ENCODE measurements at regions not wholly inside any gene's neighbourhood (a gene's known extent, or its start where the extent isn't known, plus 50 kb on each side); places are given as distances from the start of the nearest gene placed in this dataset.
A peak's percentile ranks its signal among the peaks of the same experiment; 100 is the strongest.

GRCh38 chr1:232136136-232136535 lies 493.8 kb downstream of the SIPA1L2 start:
- TF ChIP-seq CTCF (conservative IDR thresholded peaks at IDR 0.05; ENCODE audit: low read depth, low read length) (no peak), EZH2 (IDR thresholded peaks at IDR 0.05; ENCODE audit: low read length, unreplicated experiment) (no peak), EZH2phosphoT487 (IDR thresholded peaks at IDR 0.05; ENCODE audit: borderline replicate concordance, low read length) (no peak)
- H2AFZ ChIP-seq (ENCODE audit: low read length), result no peak overlapping the region
- no peaks in the 10 kb centered on the region for H4K20me1 ChIP-seq (ENCODE audit: low read length)
- BruUV-seq (replicated peaks), result no TSS peak
- no peaks in the 10 kb centered on the region for H3K36me3 ChIP-seq (ENCODE audit: low read depth, low read length)
- no peak for ATAC-seq
- H3K79me2 ChIP-seq (ENCODE audit: low read length), result no peaks in the 10 kb centered on the region
- no peak overlapping the region for H3K4me3 ChIP-seq (ENCODE audit: low read length)
- ChIA-PET POLR2A (ENCODE audit: unreplicated experiment) (no interaction called here), CTCF (no interaction called here)
- H3K27me3 ChIP-seq (ENCODE audit: low read length), result no peaks in the 10 kb centered on the region
- intact Hi-C loops (cut with micrococcal nuclease), result no loop called here
- no peaks in the 10 kb centered on the region for H3K9me2 ChIP-seq (replicated peaks; ENCODE audit: low read length)
- no peak overlapping the region for H3K27ac ChIP-seq (ENCODE audit: low read length)
- H3K9ac ChIP-seq (ENCODE audit: low read length), result no peak overlapping the region
- H3K4me1 ChIP-seq (ENCODE audit: insufficient read depth, low read length), result no peaks in the 10 kb centered on the region
- H3F3A ChIP-seq (ENCODE audit: low read length, unreplicated experiment), result no peaks in the 10 kb centered on the region
- DNase-seq, result no peak
- H3K4me2 ChIP-seq (ENCODE audit: low read length), result no peak overlapping the region
- no peaks in the 10 kb centered on the region for H3K9me3 ChIP-seq (ENCODE audit: low read length)

- no peak overlapping the region for H3K4me2 ChIP-seq (ENCODE audit: low read length)
- intact Hi-C loops (cut with micrococcal nuclease), result no loop called here
- H3K79me2 ChIP-seq (ENCODE audit: low read length), result no peaks in the 10 kb centered on the region
- no peak for TF ChIP-seq CTCF (conservative IDR thresholded peaks at IDR 0.05; ENCODE audit: low read depth, low read length)
- no peaks in the 10 kb centered on the region for H3K9me3 ChIP-seq (ENCODE audit: low read length)
- no peak overlapping the region for H3K27ac ChIP-seq (ENCODE audit: low read length)
- H2AFZ ChIP-seq (ENCODE audit: low read length), result 0 out of 2 replicates have a peak overlapping the region, but pooled peaks have one; percentile 21
- H3F3A ChIP-seq (ENCODE audit: low read length, unreplicated experiment), result no peaks in the 10 kb centered on the region
- BruUV-seq (replicated peaks), result no TSS peak
- DNase-seq, result no peak
- no peaks in the 10 kb centered on the region for H3K36me3 ChIP-seq (ENCODE audit: low read depth, low read length)
- H3K9ac ChIP-seq (ENCODE audit: low read length), result no peak overlapping the region
- no peaks in the 10 kb centered on the region for H3K9me2 ChIP-seq (replicated peaks; ENCODE audit: low read length)
- CTCF ChIA-PET, result no interaction called here
- H3K27me3 ChIP-seq (ENCODE audit: low read length), result no peaks in the 10 kb centered on the region
- ATAC-seq, result no peak
- no peaks in the 10 kb centered on the region for H4K20me1 ChIP-seq (ENCODE audit: low read length)
- H3K4me3 ChIP-seq (ENCODE audit: low read length), result no peak overlapping the region
- no peaks in the 10 kb centered on the region for H3K4me1 ChIP-seq (ENCODE audit: insufficient read depth, low read length)
- POLR2A ChIA-PET (ENCODE audit: unreplicated experiment), result no interaction called here
These were observed 495.6 kb downstream of the SIPA1L2 start for GRCh38 chr1:232134365-232134764.

- TF ChIP-seq EZH2 (IDR thresholded peaks at IDR 0.05; ENCODE audit: low read length, unreplicated experiment) (no peak), EZH2phosphoT487 (IDR thresholded peaks at IDR 0.05; ENCODE audit: borderline replicate concordance, low read length) (no peak), CTCF (conservative IDR thresholded peaks at IDR 0.05; ENCODE audit: low read depth, low read length) (no peak)
- H3F3A ChIP-seq (ENCODE audit: low read length, unreplicated experiment), result peaks cover 3% of the 10 kb centered on the region
- no TSS peak for BruUV-seq (replicated peaks)
- DNase-seq, result no peak
- POLR2A ChIA-PET (ENCODE audit: unreplicated experiment), result no interaction called here
- intact Hi-C loops (cut with micrococcal nuclease), result no loop called here
- H3K4me2 ChIP-seq (ENCODE audit: low read length), result no peak overlapping the region
- H3K9me2 ChIP-seq (replicated peaks; ENCODE audit: low read length), result no peaks in the 10 kb centered on the region
- no peaks in the 10 kb centered on the region for H3K79me2 ChIP-seq (ENCODE audit: low read length)
- H4K20me1 ChIP-seq (ENCODE audit: low read length), result no peaks in the 10 kb centered on the region
- no peaks in the 10 kb centered on the region for H3K9me3 ChIP-seq (ENCODE audit: low read length)
- no peak overlapping the region for H3K4me3 ChIP-seq (ENCODE audit: low read length)
- H3K27ac ChIP-seq (ENCODE audit: low read length), result no peak overlapping the region
- ATAC-seq, result no peak
- CTCF ChIA-PET, result no interaction called here
- peaks cover 5% of the 10 kb centered on the region for H3K4me1 ChIP-seq (ENCODE audit: insufficient read depth, low read length)
- no peaks in the 10 kb centered on the region for H3K27me3 ChIP-seq (ENCODE audit: low read length)
- no peak overlapping the region for H3K9ac ChIP-seq (ENCODE audit: low read length)
- H2AFZ ChIP-seq (ENCODE audit: low read length), result no peak overlapping the region
- H3K36me3 ChIP-seq (ENCODE audit: low read depth, low read length), result no peaks in the 10 kb centered on the region
These were observed 497.4 kb downstream of the SIPA1L2 start for GRCh38 chr1:232132572-232132971.

All from PC-3 (cell line).